Transverse colon (tissue), 4 donors: ENCODE measurements at regions not wholly inside any gene's neighbourhood (a gene's known extent, or its start where the extent isn't known, plus 50 kb on each side); places are given as distances from the start of the nearest gene placed in this dataset.

Source experiments
- DNase-seq: peaks from one replicate; pipeline ENCODE4 v3.0.0-alpha.2; 2019
- H3K27ac ChIP-seq, 4 donors: fragments of 200-600 bp; sonication (generic); 2 replicates each; pipeline ENCODE4 v1.5.1; 2016 to 2018; ENCODE audit warnings: inconsistent platforms in 4 of 4
- H3K27me3 ChIP-seq: fragments of 200-600 bp; sonication (generic); 2 replicates; pipeline ENCODE4 v1.5.1; 2017; ENCODE audit warnings: inconsistent platforms
- H3K36me3 ChIP-seq, 4 donors: fragments of 200-600 bp; sonication (generic); 2 replicates each; pipeline ENCODE4 v1.5.1; 2017 to 2019; ENCODE audit warnings: inconsistent platforms in 4 of 4
- H3K4me1 ChIP-seq, 4 donors: fragments of 200-600 bp; sonication (generic); 2 replicates each; pipeline ENCODE4 v1.5.1; 2017 to 2020; ENCODE audit warnings: inconsistent platforms in 4 of 4
- H3K4me3 ChIP-seq, 4 donors: fragments of 200-600 bp; sonication (generic); 1 replicate in 1 of 4; 2 replicates in 3 of 4; pipeline versions ENCODE4 v1.5.1 to v1.6.1; 2017 to 2019; ENCODE audit warnings: inconsistent platforms in 4 of 4
- H3K9me3 ChIP-seq, 2 donors: fragments of 200-600 bp; sonication (generic); 2 replicates each; pipeline ENCODE4 v1.5.1; 2017 to 2019; ENCODE audit warnings: inconsistent platforms in 2 of 2
- CTCF ChIP-seq, 5 experiments: fragments of 200-600 bp in 3 of 5; fragments of 450-650 bp in 2 of 5; sonication (generic) in 3 of 5; IDR thresholded peaks; 1 replicate in 2 of 5; 2 replicates in 3 of 5; pipeline ENCODE4 v1.5.1; 2016 to 2017; ENCODE audit warnings: antibody characterized with exemption in 5 of 5, inconsistent platforms in 3 of 5, mild to moderate bottlenecking in 2 of 5, moderate library complexity in 1 of 5
- EP300 ChIP-seq: sonication (generic); formaldehyde crosslinking; IDR thresholded peaks from one replicate; pipeline ENCODE4 v1.6.1; 2017; ENCODE audit warnings: antibody characterized with exemption, low read depth
- POLR2A ChIP-seq: fragments of 450-650 bp; IDR thresholded peaks from one replicate; pipeline ENCODE4 v1.6.1; 2016; ENCODE audit warnings: antibody characterized with exemption, mild to moderate bottlenecking, moderate library complexity
- POLR2AphosphoS5 ChIP-seq, 3 donors: sonication (generic); formaldehyde crosslinking; IDR thresholded peaks; one replicate each; pipeline ENCODE4 v1.6.1; 2016; ENCODE audit warnings: antibody characterized with exemption in 3 of 3
- WGBS, 2 donors: methylation state at CpG; one replicate each; pipeline ENCODE4 v1.1.5; 2018; ENCODE audit warnings: low coverage in 1 of 2; 5-methylcytosine and 5-hydroxymethylcytosine counted together
- in situ Hi-C, 4 donors: fragments of 200-750 bp; cut with MboI; loops; one replicate each; pipeline versions ENCODE4 v1.15.0 to v1.15.1; 2017; ENCODE audit warnings: low sequenced_read_pairs in 3 of 4, low pct_ligation_motif_present in 1 of 4, low pct_unique_long_range_greater_than_20kb in 1 of 4
- intact Hi-C: fragments of 100-400 bp; cut with DNase I; formaldehyde crosslinking; loops from one replicate; pipeline ENCODE4 v1.15.1; 2023; ENCODE audit warnings: low total_unique reads

GRCh38 chr11:38252620-38253019 is 1654.6 kb upstream of the RAG2 start:
- DNase-seq, result no peak
- in situ Hi-C loops, result no loop called here
- Histone ChIP-seq H3K27me3 (no peaks in the 10 kb centered on the region), H3K4me3 (no peak overlapping the region), H3K36me3 (no peaks in the 10 kb centered on the region), H3K9me3 (no peaks in the 10 kb centered on the region), H3K27ac (no peak overlapping the region), H3K4me1 (no peaks in the 10 kb centered on the region)
- intact Hi-C loops, result no loop called here
- TF ChIP-seq CTCF (IDR thresholded peaks at IDR 0.05) (no peak), POLR2A (no peak), POLR2AphosphoS5 (IDR thresholded peaks at IDR 0.05) (no peak), EP300 (no peak)

- H3K9me3 ChIP-seq, result no peaks in the 10 kb centered on the region
- no peak overlapping the region for H3K27ac ChIP-seq
- DNase-seq, result no peak
- no peaks in the 10 kb centered on the region for H3K4me1 ChIP-seq
- 42 to 50% methylated on average over 1 of the region's 1 CpG for WGBS, 2 donors
- intact Hi-C loops (no loop called here), in situ Hi-C loops (no loop called here)
- H3K36me3 ChIP-seq, result no peaks in the 10 kb centered on the region
- H3K27me3 ChIP-seq, result no peaks in the 10 kb centered on the region
- no peak overlapping the region for H3K4me3 ChIP-seq
- no peak for TF ChIP-seq POLR2A
- TF ChIP-seq CTCF (IDR thresholded peaks at IDR 0.05), result no peak
- no peak for TF ChIP-seq EP300
- no peak for TF ChIP-seq POLR2AphosphoS5 (IDR thresholded peaks at IDR 0.05)
Observed at GRCh38 chr11:38246451-38246850, 1648.4 kb upstream of the RAG2 start.

- Histone ChIP-seq H3K4me1 (no peaks in the 10 kb centered on the region), H3K36me3 (no peaks in the 10 kb centered on the region), H3K4me3 (no peak overlapping the region), H3K27ac (no peak overlapping the region), H3K27me3 (no peaks in the 10 kb centered on the region), H3K9me3 (peaks cover 20% of the 10 kb centered on the region in 2 donors)
- intact Hi-C loops, result no loop called here
- DNase-seq, result no peak
- 97 to 100% methylated on average over 3 of the region's 3 CpGs for WGBS, 2 donors
- in situ Hi-C loops, result no loop called here
- no peak for TF ChIP-seq POLR2A
- TF ChIP-seq POLR2AphosphoS5 (IDR thresholded peaks at IDR 0.05), result no peak
- no peak for TF ChIP-seq EP300
- no peak for TF ChIP-seq CTCF (IDR thresholded peaks at IDR 0.05)
Observed at GRCh38 chr11:38226684-38227083, 1628.6 kb upstream of the RAG2 start.

GRCh38 chr11:38221295-38221694 is 1623.3 kb upstream of the RAG2 start:
- no peak for DNase-seq
- H3K9me3 ChIP-seq, result peaks cover 4 to 11% of the 10 kb centered on the region in 2 donors
- no peaks in the 10 kb centered on the region for H3K27me3 ChIP-seq
- intact Hi-C loops (no loop called here), in situ Hi-C loops (no loop called here)
- no peak for TF ChIP-seq POLR2A
- no peak for TF ChIP-seq CTCF (IDR thresholded peaks at IDR 0.05)
- no peak for TF ChIP-seq POLR2AphosphoS5 (IDR thresholded peaks at IDR 0.05)
- TF ChIP-seq EP300, result no peak
- 57 to 92% methylated on average over 2 of the region's 2 CpGs for WGBS, 2 donors
- no peaks in the 10 kb centered on the region for H3K36me3 ChIP-seq
- H3K4me1 ChIP-seq, result no peaks in the 10 kb centered on the region
- H3K4me3 ChIP-seq, result no peak overlapping the region
- no peak overlapping the region for H3K27ac ChIP-seq
